Stimulated activated CD4-positive, alpha-beta T cell treated with anti-CD3 and anti-CD28 coated beads, Interleukin-12 subunit alpha, Interleukin-12 subunit beta, amount 100 ng/mL, for 24 hours (primary cell): ENCODE measurements at regions not wholly inside any gene's neighbourhood (a gene's known extent, or its start where the extent isn't known, plus 50 kb on each side); places are given as distances from the start of the nearest gene placed in this dataset.
"Not testable (repeated sequence)": the region's sequence is repeated elsewhere in the genome, so short reads cannot be mapped to it uniquely, and the experiment has no call there.

Experiments
- DNase-seq, 2 experiments: peaks; one replicate each; pipeline ENCODE4 v3.0.0-alpha.2; 2020; ENCODE audit warnings: low read depth in 2 of 2

- no peak for DNase-seq
Measured at GRCh38 chr2:239550357-239550756, 149.5 kb upstream of the HDAC4 start.

- DNase-seq = no peak
Measured at GRCh38 chr2:239549711-239550255, 149.0 kb upstream of the HDAC4 start.

- DNase-seq = no peak
Measured at GRCh38 chr2:239548965-239549595, 148.3 kb upstream of the HDAC4 start.

- peak; percentile 44 to 58 for DNase-seq
Measured at GRCh38 chr2:239548451-239548871, 147.6 kb upstream of the HDAC4 start.

- DNase-seq = not testable (repeated sequence)
Measured at GRCh38 chr2:239547140-239547539, 146.3 kb upstream of the HDAC4 start.

- no peak for DNase-seq
Measured at GRCh38 chr2:239546541-239546940, 145.7 kb upstream of the HDAC4 start.

GRCh38 chr2:239545741-239546392 is 145.0 kb upstream of the HDAC4 start:
- DNase-seq = no peak

GRCh38 chr2:239544918-239545465 is 144.2 kb upstream of the HDAC4 start:
- DNase-seq = peak; percentile 30 to 40

GRCh38 chr2:239544143-239544917 is 143.5 kb upstream of the HDAC4 start:
- DNase-seq = no peak

GRCh38 chr2:239543702-239544101 is 142.9 kb upstream of the HDAC4 start:
- no peak for DNase-seq

GRCh38 chr2:239540174-239540573 is 139.4 kb upstream of the HDAC4 start:
- DNase-seq = no peak

GRCh38 chr2:239539776-239540100 is 138.9 kb upstream of the HDAC4 start:
- no peak for DNase-seq

GRCh38 chr2:239539083-239539775 is 138.4 kb upstream of the HDAC4 start:
- DNase-seq = no peak

GRCh38 chr2:239538357-239539052 is 137.7 kb upstream of the HDAC4 start:
- DNase-seq = no peak

GRCh38 chr2:239537633-239538356 is 137.0 kb upstream of the HDAC4 start:
- DNase-seq = no peak

GRCh38 chr2:239536186-239536585 is 135.4 kb upstream of the HDAC4 start:
- no peak for DNase-seq

GRCh38 chr2:239535413-239536144 is 134.8 kb upstream of the HDAC4 start:
- no peak for DNase-seq

GRCh38 chr2:239534581-239535412 is 134.0 kb upstream of the HDAC4 start:
- DNase-seq = no peak
